ENCODE measurements at regions not wholly inside any gene's neighbourhood (a gene's known extent, or its start where the extent isn't known, plus 50 kb on each side); places are given as distances from the start of the nearest gene placed in this dataset.

DNA sequence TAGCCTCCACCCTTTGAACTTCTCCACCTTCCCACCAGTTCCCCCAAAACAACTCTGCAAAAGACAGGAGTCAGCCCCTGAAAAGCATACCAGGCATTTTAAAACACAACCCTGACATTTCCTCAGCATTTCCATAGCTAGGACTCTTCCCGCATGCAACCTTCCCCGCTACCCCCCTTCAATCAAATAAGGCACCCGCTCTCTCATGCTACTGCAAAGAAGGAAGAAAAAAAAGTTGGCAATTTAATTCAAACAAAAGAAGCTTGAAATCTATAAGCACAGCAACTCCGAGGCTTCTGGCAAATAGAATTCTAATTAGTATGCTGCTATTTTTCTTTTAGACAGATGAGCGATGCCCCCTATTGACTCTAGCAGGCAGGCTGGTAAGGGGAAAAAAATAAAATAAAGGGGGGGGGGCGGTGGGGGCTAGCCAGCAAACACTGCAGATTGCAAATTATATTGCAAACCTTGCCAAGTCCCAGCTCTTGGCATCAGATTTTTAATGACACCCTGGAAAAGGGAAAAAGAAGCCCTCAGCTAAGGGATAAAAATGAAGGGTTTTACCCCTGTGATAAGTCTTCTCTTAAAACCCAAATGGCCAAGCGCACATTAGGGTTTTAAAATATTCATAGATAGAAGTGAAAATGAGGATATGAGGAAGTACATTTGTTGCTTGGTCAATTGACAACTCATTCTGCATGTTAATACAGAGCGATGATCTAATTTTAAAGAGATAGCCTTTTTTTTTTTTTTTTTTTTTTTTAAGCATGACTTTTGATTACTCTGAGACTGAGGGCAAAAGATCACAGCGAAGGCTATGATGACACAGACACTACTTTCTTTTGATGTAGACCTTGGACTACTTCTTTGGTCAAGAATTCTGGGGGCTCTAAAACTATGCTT lies 255.2 kb downstream of the NR2F2 start (continued):
- TF ChIP-seq, protein P1, sequence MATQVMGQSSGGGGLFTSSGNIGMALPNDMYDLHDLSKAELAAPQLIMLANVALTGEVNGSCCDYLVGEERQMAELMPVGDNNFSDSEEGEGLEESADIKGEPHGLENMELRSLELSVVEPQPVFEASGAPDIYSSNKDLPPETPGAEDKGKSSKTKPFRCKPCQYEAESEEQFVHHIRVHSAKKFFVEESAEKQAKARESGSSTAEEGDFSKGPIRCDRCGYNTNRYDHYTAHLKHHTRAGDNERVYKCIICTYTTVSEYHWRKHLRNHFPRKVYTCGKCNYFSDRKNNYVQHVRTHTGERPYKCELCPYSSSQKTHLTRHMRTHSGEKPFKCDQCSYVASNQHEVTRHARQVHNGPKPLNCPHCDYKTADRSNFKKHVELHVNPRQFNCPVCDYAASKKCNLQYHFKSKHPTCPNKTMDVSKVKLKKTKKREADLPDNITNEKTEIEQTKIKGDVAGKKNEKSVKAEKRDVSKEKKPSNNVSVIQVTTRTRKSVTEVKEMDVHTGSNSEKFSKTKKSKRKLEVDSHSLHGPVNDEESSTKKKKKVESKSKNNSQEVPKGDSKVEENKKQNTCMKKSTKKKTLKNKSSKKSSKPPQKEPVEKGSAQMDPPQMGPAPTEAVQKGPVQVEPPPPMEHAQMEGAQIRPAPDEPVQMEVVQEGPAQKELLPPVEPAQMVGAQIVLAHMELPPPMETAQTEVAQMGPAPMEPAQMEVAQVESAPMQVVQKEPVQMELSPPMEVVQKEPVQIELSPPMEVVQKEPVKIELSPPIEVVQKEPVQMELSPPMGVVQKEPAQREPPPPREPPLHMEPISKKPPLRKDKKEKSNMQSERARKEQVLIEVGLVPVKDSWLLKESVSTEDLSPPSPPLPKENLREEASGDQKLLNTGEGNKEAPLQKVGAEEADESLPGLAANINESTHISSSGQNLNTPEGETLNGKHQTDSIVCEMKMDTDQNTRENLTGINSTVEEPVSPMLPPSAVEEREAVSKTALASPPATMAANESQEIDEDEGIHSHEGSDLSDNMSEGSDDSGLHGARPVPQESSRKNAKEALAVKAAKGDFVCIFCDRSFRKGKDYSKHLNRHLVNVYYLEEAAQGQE (IDR thresholded peaks at IDR 0.05; ENCODE audit: borderline replicate concordance), result peak; percentile 31; the same call in 1 of the 2 replicates
- TF ChIP-seq, protein P1 (CRISPR knock-in tag; IDR thresholded peaks at IDR 0.05; ENCODE audit: low read depth), result no peak
- TF ChIP-seq MBD2 (IDR thresholded peaks at IDR 0.05; ENCODE audit: borderline replicate concordance, low read depth) (no peak), ZNF121 (CRISPR knock-in tag; conservative IDR thresholded peaks at IDR 0.05) (no peak), RAD21 (CRISPR knock-in tag; conservative IDR thresholded peaks at IDR 0.05 in 1 of 2, IDR thresholded peaks at IDR 0.05 in 1 of 2) (peak; percentile 22 to 36; a peak in 3 of 4 replicates)

Measured in K562 (cell line).